Esophagus muscularis mucosa (tissue), 4 donors: ENCODE measurements at regions not wholly inside any gene's neighbourhood (a gene's known extent, or its start where the extent isn't known, plus 50 kb on each side); places are given as distances from the start of the nearest gene placed in this dataset.

Experiments used
- EP300 ChIP-seq: sonication (generic); formaldehyde crosslinking; IDR thresholded peaks from one replicate; pipeline ENCODE4 v1.6.1; 2017; ENCODE audit warnings: antibody characterized with exemption
- POLR2AphosphoS5 ChIP-seq, 2 donors: sonication (generic); formaldehyde crosslinking; IDR thresholded peaks; one replicate each; pipeline ENCODE4 v1.6.1; 2017; ENCODE audit warnings: antibody characterized with exemption in 2 of 2
- TF ChIP-seq, protein P1 (sequence below), 3 experiments: fragments of 200-600 bp in 2 of 3; fragments of 450-650 bp in 1 of 3; sonication (generic) in 2 of 3; IDR thresholded peaks; one replicate each; pipeline ENCODE4 v1.5.1; 2017 to 2019; ENCODE audit warnings: antibody characterized with exemption in 3 of 3, mild to moderate bottlenecking in 2 of 3, moderate library complexity in 1 of 3

DNA sequence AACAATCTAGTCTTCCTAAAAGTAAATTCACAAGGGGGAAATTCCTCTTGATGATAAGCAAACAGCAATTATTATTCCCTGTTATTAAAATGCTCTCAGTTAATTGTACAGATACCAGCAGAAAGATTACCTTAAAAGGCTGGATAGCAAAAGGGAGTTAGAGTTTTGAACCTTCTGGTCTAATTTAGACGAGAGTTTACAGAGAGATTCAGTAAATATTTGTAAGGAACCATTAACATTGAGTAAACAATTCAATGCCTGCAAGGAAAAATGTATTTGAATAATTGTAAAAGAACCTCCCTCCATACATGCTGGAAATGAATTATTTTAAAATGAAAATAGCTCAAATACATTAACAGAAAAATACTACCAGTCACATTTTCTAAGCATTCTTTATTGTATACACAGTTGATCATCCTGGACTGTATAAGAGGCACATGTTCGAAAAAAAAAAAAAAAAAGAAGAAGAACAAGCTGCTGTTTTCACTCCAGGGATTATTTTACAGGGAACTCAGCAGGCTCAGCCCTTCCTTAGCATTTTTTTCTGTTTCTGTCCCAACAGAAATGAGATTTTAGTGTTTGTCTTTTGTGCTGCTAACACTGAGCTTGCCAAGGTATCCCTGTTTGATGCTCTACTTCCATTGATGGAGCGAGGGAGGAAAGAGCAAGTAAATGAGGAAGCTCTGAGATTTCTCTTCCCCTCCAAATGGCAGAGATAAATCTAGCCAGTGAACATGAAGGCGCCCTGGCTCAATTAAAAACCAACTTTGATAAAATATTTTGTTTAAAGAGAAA is 141.1 kb downstream of the ENC1 start:
- TF ChIP-seq, protein P1, sequence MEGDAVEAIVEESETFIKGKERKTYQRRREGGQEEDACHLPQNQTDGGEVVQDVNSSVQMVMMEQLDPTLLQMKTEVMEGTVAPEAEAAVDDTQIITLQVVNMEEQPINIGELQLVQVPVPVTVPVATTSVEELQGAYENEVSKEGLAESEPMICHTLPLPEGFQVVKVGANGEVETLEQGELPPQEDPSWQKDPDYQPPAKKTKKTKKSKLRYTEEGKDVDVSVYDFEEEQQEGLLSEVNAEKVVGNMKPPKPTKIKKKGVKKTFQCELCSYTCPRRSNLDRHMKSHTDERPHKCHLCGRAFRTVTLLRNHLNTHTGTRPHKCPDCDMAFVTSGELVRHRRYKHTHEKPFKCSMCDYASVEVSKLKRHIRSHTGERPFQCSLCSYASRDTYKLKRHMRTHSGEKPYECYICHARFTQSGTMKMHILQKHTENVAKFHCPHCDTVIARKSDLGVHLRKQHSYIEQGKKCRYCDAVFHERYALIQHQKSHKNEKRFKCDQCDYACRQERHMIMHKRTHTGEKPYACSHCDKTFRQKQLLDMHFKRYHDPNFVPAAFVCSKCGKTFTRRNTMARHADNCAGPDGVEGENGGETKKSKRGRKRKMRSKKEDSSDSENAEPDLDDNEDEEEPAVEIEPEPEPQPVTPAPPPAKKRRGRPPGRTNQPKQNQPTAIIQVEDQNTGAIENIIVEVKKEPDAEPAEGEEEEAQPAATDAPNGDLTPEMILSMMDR (IDR thresholded peaks at IDR 0.05), result no peak
- TF ChIP-seq POLR2AphosphoS5 (IDR thresholded peaks at IDR 0.05) (no peak), EP300 (no peak)
